GM19438 (cell line): ENCODE measurements at regions not wholly inside any gene's neighbourhood (a gene's known extent, or its start where the extent isn't known, plus 50 kb on each side); places are given as distances from the start of the nearest gene placed in this dataset.

ENCODE experiments used
- ATAC-seq: cut with Tn5 transposase; IDR thresholded peaks from one replicate; pipeline ENCODE4 v1.9.1; 2021; ENCODE audit warnings: low read depth; ENCODE audit not compliant: unreplicated experiment

DNA sequence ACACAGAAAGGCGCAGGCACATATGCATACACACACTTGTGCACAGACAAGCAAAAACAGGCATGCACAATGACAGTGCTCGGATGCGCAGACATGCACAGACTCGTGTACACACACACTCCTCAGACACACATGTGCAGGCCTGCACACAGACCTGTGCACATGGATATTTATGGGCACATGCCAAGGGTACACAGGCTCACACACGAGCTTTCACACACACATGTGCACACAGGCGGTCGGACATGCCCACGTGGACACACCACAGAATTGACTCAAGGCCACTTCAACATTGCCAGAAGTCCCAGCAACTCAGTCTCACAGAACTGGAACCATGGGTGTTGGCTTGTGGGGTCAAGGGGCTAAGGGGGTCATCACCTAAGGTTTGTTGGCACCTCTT, 206.8 kb downstream of the URI1 start:
- ATAC-seq = no peak

DNA sequence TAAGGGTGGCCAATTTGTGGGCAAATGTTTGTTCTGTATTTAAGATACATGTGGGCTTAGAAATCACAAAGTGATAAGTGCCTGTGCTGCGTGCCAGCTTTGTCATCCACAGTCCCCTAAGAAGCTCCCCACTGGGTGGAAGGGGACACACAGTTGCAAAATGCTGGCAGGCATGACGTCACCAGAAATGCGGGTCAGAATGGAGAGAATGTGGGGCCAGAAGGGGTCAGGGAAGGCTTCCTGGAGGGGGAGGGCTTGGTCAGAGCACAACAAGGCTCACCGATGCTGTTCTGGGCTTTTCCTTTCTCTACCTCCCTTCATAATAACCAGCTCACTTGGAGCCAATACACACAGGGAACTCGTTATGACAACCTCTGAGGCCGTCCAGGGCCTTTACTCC, 207.3 kb downstream of the URI1 start:
- no peak for ATAC-seq

DNA sequence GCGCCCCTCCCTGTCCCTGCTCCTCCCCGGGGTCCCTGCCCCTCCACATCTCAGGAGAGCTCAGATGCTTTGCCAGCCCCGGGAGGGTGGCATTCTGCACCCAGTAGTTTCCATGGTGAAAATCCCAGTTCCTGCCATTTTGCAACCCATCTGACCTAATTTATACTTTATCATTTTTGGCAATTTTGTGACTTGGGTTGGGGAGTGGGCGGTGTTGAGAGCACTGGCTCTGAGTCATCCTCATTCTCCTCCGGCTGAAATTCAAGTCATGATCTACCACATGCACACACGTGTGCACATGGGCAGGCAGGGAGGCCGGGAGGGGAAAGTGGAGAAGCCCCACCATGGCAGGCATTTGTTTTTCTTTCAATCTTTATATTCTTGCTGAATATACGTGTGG, 208.6 kb downstream of the URI1 start:
- ATAC-seq = no peak

DNA sequence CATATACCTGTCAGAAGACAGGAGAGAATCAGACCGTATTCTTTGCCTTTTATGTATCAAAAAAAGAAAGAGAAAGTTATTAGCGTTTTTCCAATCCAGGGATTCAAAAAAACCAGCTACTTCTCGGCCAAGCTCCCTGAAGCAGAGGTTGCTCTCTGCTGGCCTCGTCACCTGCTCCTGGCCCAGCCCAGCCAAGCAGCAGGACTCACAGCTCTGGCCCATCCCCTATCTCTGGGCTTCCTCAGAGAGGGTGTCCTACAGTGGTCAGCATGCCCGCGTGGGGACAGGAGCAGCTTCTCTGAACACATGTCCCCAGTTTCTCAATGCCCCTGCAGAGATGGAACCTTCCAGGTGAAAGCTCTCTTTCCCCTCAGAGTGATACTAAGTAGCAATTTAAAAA, 209.0 kb downstream of the URI1 start:
- ATAC-seq = no peak

DNA sequence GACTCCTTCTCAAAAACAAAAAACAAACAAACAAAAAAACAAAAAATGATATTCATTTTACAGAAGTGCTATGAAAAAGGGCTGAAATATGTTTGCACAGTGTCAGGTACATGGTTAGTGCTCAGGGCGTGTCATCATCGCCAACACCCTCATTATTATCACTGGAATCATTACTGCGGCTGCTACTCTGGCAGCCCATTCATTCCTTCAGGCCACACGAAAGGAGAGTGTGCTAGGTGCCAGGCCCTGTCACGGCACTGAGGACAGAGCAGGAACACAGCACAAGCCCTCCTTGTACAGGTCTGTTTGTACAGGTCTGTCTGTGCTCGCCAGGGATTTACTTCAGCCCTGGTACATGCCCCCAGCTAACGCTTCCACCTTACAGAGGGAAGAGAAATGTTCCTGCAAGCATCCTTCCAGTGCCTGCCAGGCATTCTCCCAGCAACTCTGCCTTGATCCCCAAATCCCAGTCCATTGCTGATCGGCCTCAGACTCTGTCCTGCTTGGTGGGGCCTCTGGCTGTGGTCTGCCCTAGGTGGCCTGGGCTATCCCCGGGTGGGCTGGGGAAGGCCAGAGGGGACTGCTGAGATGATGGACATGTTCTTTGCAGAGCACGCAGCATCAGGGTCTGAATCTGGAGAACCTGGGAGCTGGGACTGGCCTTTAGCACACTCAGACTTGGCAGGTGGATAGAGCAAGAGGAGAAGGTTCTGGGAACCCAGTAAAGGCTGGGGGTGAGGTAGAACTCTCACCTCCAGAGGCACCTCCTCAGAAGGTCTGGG, 210.7 kb downstream of the URI1 start:
- ATAC-seq = no peak

DNA sequence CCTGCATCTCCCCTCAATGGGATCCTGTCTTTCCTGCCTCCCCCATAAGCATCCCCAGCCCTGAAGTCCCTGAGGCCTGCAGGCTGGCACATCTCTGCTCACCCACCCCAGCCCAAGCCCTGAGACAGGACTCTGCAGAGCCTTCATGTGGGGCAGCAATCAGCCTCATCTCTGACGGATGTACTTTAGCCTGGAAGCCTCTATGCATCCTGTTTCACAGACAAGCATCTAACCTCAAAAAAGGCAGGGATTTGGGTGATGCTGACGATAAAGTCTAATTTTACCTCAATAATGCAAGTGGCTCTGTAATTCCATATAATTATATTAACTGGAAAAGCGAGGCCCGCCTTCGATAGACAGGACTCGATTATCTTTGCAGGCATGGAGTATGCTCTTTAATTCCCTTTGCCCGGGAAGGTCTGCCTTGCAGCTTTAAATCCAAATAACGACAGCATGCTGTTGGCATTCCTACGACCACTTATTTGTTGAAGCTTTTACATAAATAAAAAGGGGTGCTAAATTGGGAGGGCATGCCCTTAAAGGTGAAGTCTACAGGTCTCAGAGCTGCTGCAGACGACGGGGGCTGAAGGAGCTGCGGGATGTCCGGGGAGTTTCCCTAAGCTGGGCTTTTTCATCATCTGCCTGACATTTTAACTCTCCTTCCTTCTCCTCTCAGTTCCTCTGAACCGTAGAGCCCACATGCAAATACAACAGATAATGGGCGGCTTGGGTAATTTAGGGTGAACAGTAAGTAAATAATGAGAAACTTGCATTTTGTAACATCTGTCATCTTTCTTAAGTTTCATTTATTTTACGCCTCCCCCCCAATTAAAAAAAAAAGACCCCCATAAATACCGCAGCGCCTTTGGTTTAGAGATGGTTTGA, 211.5 kb downstream of the URI1 start:
- ATAC-seq = peak; percentile 92

DNA sequence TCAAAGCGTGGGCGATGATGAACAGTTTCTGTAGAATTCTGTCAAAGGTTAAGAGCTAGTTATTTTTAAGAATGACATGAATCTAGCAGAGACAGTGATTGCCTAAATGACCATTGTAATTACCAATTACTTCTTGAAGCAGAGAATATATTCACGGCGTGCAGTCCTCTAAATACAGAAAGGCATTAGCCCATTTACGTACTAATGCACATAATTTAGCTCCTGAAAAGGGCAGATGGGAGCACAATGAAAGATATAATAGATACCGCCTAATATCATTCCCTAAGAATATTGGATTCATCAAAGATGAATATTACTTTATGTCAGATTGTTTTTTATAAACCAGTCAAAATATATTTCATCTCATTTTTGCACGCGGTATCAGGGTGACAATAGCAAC, 212.4 kb downstream of the URI1 start:
- no peak for ATAC-seq

DNA sequence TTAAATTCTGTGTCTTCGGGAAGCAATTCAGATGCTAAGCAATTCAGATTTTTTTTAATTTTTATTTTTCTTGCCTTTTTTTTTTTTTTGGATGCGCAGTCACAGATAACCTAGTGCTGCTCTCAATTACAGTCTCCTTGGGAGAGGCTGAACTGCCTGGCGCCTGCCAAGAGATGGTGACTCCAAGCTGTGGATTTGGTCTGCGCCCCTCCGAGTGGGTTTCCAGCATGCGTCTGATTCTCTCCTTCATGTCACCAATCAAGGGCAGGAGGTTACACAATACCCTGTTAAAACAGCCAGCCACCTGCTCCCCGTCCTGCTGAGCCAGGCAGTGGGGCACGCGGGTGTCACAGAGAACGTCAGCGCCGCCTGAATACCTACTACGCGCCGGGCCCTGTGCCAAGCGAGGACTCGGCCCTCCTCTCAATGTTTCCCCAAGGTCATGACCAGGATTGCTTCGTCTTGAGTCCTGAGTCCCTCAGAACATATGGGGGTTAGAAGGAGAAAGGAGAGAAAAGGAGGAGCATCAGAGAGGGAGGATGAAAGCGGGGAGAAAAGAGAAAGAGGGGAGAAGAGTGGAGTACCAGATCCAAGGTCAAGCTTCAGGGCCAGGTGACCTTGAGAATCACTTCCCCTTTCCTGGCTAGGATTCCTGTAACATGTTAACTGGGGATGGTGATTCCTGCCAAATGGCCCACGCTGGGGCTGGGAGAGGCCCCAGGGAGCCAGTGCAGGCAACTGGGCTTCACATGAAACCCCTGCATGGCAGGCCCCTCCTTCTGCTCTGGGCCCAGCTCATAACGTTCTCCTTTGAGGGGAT, 213.6 kb downstream of the URI1 start:
- no peak for ATAC-seq

DNA sequence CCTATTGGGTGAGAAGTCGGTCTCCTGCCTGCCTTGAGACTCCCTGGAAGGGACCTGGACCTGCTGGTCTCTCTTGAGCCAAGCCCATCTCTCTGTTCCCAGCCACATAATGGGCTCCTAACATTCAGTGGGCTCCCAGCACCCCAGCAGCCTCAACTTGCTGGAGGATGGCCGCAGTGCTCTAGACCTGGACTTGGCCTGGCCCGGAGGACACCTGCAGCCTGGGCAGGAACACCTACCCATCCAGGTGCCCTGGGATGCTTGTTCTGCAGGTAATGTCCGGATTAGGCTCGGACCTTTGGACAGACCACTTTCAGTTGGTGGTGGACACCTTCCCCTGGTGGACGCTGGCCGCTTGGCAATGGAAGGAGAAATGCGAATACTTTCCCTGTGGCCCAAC, 214.6 kb downstream of the URI1 start:
- ATAC-seq = no peak

DNA sequence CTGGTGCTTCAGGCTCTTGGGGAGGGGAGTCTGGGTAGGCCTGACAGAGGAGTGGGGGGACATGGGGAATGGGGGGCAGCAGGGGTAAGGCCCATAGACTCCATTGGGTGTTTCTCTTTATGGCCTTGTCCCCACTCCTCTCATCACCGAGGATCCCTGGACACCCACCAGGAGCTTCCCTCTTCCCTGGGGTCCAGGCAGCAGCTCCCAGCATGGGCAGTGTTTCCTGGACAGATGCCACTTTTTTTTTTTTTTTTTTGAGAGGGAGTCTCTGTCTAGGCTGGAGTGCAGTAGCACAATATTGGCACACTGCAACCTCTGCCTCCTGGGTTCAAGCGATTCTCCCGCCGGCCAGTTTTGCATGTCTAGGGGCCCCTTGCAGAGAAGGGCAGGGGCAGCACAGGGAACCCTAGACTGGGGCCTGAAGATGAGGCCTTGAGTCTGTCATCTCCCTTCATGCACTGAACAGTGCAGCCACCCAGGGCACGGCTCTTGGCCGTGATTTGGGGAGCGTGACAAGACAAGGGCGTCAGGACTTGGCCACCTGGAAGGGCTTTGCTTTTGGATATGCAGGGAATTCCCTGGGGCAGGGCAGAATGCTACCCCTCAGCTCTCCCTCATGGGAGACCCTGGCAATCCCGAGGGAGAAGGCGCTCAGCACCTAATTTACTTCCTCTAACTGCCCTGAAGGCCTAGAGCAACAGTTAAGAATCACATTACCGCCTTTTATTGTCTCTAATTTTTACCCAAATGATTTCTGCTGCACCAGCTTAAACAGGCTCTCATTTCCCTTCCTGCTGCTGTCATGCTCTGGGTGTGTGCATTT, 213.9 kb upstream of the ZNF536 start:
- no peak for ATAC-seq

DNA sequence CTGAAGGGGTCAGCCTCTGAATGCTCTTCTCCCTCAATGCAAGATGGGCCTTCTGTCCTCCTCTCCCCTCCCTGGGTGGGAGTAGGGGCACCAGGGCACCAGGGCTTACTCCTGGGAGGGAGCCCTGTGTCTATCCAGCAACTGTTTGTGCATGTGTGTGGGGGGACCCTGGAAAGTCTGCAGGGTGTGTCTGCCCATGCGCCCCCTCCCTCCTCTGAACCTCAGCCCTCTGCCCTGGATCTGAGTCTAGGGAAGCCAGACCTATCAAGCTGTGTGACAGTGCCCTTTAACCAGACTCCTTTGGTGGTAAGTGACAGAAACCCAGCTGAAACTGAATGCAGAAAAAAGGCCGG, 213.3 kb upstream of the ZNF536 start:
- ATAC-seq = no peak

DNA sequence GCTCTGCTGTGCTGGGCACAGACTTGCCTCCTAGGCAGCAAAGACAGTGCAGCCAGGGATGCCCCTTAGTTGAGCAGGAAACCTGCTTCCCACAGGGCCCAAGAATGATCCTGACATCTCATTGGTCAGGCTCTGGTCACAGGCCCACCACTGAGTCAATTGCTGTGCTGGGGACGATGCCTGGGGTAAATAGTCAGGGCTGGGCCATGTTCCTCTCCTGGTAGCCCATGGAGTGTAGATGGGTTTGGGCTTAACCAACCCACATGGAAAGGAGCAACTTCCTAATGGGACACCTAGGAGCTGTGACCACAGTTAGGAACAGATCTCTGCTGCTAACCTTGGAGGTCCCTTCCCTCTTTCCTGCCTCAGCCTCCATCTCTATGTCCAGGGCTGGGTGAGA, 212.5 kb upstream of the ZNF536 start:
- no peak for ATAC-seq

DNA sequence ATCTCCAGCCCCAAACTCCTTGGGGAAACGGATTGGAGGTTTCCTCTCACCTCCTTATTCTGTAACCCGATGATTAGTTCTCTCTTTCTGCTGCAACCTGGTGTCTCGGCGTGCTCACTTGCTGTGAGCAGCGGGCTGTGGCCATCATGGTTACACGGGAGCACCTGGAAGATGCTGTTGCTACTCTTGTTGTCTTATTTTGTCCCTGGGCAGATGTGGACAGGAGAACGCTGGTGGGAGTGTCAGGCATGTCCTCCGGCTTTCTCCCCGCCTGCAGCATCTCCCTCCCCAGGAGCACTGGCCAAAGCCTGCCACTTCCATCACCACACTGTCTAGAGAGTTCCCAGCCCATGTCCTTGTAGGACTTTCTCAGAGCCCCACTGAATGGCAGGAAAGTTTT, 211.8 kb upstream of the ZNF536 start:
- no peak for ATAC-seq

DNA sequence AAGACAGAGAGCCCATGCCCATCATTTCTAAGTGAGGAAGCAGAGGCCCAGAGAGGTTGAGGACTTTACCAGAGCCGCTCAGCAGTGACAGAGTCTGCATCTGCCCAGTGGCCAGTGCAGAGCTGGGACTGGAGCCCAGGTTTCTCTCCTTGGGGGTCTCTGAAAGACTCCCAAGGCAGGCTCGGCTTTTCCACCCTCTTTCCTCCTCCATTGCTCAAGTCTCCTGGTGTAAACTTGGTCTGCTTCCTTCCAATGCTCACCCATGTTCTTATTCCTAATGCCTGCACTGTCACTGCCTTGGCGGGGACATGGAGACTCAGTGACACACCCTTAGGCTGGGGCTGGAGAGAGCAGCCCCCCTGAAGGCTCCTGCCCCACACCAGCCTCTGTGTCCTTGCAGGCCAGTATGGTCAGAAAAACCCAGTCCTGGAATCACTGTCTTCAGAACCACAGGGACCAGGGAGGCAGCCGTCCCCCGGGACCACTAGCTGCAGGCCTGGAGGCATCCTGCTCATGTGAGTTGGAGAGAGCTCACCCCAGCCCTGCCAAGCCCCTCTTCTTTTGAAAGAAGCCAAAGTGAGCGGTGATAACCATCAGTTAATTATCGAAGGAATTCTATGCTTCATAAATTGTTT, 211.0 kb upstream of the ZNF536 start:
- ATAC-seq = no peak

DNA sequence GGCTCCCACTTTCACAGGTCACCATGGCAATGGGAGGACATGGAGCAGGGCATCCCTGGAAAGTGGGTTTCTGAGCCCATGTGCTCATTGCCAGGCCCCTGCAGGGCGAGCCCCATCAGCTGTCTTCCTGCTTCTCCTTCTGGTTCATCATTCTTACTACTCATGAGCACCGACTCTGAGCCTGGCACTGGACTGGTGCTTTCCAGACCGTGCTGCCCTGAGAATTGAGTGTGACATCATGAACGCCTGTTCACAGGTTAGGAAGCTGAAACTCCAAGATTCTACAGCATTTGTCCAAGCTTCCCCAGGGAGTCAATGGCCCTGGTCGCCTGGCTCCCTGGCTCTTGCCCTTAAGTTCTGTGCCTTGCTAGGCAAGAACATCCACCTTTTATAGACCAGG, 210.4 kb upstream of the ZNF536 start:
- ATAC-seq = no peak

DNA sequence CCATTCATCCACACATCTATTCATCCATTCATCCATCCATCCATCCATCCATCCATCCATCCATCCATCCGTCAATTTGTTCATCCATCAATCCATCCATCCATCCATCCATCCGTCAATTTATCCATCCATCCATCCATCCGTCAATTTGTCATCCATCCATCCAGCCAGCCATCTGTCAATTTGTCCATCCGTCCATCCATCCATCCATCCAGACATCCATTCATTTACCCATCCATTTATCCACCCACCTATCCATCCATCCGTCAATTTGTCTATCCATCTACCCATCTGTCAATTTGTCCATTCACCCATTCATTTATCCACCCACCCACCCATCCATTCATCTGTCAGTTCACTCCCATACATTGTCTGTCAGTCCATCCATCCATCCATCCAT, 209.5 kb upstream of the ZNF536 start:
- no peak for ATAC-seq

DNA sequence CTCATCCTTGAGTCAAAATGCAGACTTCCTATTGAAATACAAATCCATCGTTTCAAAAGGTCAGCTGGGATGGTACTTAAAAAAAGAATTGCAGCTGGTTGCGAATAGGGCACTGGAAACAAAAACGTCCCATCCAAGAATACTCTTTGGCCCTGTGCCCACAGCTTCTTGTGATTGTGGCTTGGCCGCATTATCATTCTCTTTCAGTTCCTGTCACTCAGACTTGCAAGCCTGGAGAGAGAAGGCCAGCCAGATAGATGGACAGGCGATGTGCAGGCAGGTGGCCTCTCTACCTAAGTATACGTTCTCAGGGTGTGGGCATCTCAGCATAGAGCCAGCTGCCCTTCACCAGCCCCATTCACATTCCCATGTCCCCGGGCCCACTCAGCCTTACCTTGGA, 208.5 kb upstream of the ZNF536 start:
- ATAC-seq = no peak

DNA sequence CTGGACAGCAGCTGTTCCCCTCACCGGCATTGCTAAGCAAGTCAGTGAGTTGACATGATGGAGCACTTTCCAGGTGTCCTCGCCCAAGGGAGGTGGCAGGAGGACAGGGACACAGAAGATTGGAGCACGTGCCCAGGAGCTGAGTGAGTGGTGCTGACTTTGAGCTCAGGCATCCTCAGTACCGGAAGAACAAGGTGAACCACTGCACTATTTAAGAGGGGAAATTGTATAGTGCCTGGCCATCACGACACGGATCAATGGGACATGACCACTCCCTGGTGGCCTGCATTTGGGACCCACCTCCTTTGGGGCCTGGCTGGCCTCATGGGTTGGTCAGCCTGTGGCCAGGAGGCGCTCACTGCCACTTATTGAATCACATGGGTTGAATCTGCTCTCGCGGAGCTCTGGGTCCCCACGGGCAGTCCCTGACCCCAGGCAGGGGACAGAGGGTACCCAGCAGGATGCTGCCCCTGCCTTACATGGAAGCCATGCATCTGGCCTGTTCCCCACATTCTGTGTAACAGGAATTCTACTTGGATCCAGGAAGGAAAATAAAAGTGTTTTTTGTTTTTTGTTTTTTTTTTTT, 206.9 kb upstream of the ZNF536 start:
- ATAC-seq = no peak

DNA sequence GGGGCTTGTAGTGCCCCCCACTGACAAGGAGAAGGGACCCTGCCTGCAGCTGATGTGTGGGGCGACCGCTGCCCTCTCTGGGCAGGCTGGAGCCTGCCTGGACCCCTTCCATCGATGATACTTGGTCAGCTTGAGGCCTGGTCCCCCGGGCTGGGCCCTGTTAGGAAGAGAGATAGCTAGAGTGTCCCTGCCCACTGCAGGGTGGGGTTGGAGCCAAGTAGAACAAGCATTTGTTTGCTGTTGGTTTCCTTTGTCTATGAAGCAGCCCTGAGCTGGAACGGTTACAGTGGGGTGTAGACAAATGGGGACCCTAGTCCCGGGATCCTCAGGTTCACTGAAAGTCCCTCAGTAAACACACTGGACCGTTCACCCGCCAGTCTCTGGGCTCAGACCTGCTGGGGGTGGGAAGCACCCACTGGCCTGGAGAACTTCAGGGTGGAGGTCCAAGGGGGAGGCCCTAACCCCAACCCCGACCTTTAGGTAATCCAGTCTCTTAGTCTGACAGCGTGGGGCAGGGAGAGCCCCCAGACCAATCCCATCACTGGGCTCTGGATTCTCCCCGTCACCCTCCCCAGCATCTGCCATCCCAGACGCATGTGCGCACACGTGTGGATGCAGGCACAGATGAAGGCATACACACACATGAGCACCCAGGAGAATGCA, 204.8 kb upstream of the ZNF536 start:
- ATAC-seq = no peak
